ENCODE measurements at regions not wholly inside any gene's neighbourhood (a gene's known extent, or its start where the extent isn't known, plus 50 kb on each side); places are given as distances from the start of the nearest gene placed in this dataset.

GRCh38 chr15:35833581-35833980, 287.6 kb upstream of the DPH6 start (continued):
- TF ChIP-seq ZZZ3 (CRISPR knock-in tag; IDR thresholded peaks at IDR 0.05; ENCODE audit: borderline replicate concordance) (no peak), ZNF12 (CRISPR knock-in tag; IDR thresholded peaks at IDR 0.05) (no peak), ZNF616 (CRISPR knock-in tag; IDR thresholded peaks at IDR 0.05; ENCODE audit: low read depth) (no peak), ETV6 (CRISPR knock-in tag; conservative IDR thresholded peaks at IDR 0.05) (no peak), ZNF589 (CRISPR knock-in tag; conservative IDR thresholded peaks at IDR 0.05) (no peak)

GRCh38 chr15:35834216-35834830, 288.4 kb upstream of the DPH6 start:
- ChIA-PET CTCF (ENCODE audit: low intra/inter-chr PET ratio, low total read pairs) (no interaction called here), POLR2A (no interaction called here)
- Histone ChIP-seq H3K4me1 (ENCODE audit: insufficient read depth, low read length) (no peaks in the 10 kb centered on the region), H3K27ac (ENCODE audit: extremely low read length, insufficient read depth, low read length) (no peak overlapping the region), H2AFZ (ENCODE audit: low read length) (no peak overlapping the region), H4K20me1 (ENCODE audit: insufficient read depth, low read length) (no peaks in the 10 kb centered on the region), H3K9ac (ENCODE audit: insufficient read depth, low read depth, low read length) (no peak overlapping the region), H3K79me2 (ENCODE audit: insufficient read depth, low read length) (no peaks in the 10 kb centered on the region), H3K4me3 (replicated peaks in 1 of 3; ENCODE audit: insufficient read depth in 1 of 3, low read depth in 2 of 3, low read length in 3 of 3) (no peak overlapping the region), H3K27me3 (ENCODE audit: control insufficient read depth in 1 of 2, insufficient read depth in 2 of 2, low read length in 2 of 2) (no peaks in the 10 kb centered on the region), H3K36me3 (replicated peaks in 1 of 2; ENCODE audit: control insufficient read depth in 1 of 2, insufficient read depth in 2 of 2, low read length in 2 of 2) (no peaks in the 10 kb centered on the region), H3K4me2 (ENCODE audit: low read depth, low read length) (no peak overlapping the region), H3K9me3 (ENCODE audit: low read length) (no peaks in the 10 kb centered on the region)
- BruUV-seq (replicated peaks) = no TSS peak
- no peak for FAIRE-seq
- in situ Hi-C loops (cut with HindIII; ENCODE audit: extremely low pct_ligation_motif_present, low pct_unique_long_range_greater_than_20kb) = no loop called here
- WGBS (ENCODE audit: low lambda C conversion rate) = 7% methylated on average over 4 of the region's 4 CpGs
- DNase-seq (ENCODE audit: low spot score) = no peak
- intact Hi-C loops (cut with micrococcal nuclease; ENCODE audit: unreplicated experiment) = no loop called here
- ATAC-seq = no peak
- TF ChIP-seq ZFP90 (CRISPR knock-in tag; IDR thresholded peaks at IDR 0.05; ENCODE audit: borderline replicate concordance) (no peak), BHLHE40 (IDR thresholded peaks at IDR 0.05; ENCODE audit: low read length) (no peak), ZNF543 (CRISPR knock-in tag; IDR thresholded peaks at IDR 0.05) (no peak), FIP1L1 (IDR thresholded peaks at IDR 0.05; ENCODE audit: borderline replicate concordance, insufficient read depth, low read depth, low read length) (no peak), ZNF224 (CRISPR knock-in tag; IDR thresholded peaks at IDR 0.05) (no peak), E2F5 (CRISPR knock-in tag; conservative IDR thresholded peaks at IDR 0.05) (no peak), ZNF761 (CRISPR knock-in tag; conservative IDR thresholded peaks at IDR 0.05) (no peak), TFE3 (CRISPR knock-in tag; IDR thresholded peaks at IDR 0.05) (no peak), GATAD1 (CRISPR knock-in tag; IDR thresholded peaks at IDR 0.05) (no peak), HIC2 (CRISPR knock-in tag; IDR thresholded peaks at IDR 0.05; ENCODE audit: low read depth) (no peak), ZBTB10 (CRISPR knock-in tag; IDR thresholded peaks at IDR 0.05; ENCODE audit: borderline replicate concordance) (no peak), CREB1 (IDR thresholded peaks at IDR 0.05) (no peak), CREB1 (CRISPR knock-in tag; IDR thresholded peaks at IDR 0.05) (no peak), POGZ (CRISPR knock-in tag; IDR thresholded peaks at IDR 0.05) (no peak)

All from HepG2 (cell line).